HL-60 (cell line): ENCODE measurements at regions not wholly inside any gene's neighbourhood (a gene's known extent, or its start where the extent isn't known, plus 50 kb on each side); places are given as distances from the start of the nearest gene placed in this dataset.

Experiments
- DNase-seq, 2 experiments: peaks; one replicate each; pipeline ENCODE4 v3.0.0-alpha.2; 2010 to 2020; ENCODE audit warnings: low read depth in 1 of 2, low spot score in 1 of 2
- H3K27ac ChIP-seq: fragments of 250-450 bp; sonication (Bioruptor Pico); replicated peaks from 2 replicates; pipeline ENCODE4 v1.5.1; 2020; ENCODE audit warnings: mild to moderate bottlenecking, moderate library complexity
- H3K27me3 ChIP-seq: fragments of 250-450 bp; sonication (Bioruptor Pico); 2 replicates; pipeline ENCODE4 v1.5.1; 2021; ENCODE audit warnings: mild to moderate bottlenecking, moderate library complexity; ENCODE audit not compliant: insufficient read depth, poor library complexity, severe bottlenecking
- H3K4me3 ChIP-seq: replicated peaks from 2 replicates; pipeline ENCODE4 v1.5.1; 2011; ENCODE audit warnings: mild to moderate bottlenecking, control low read depth, low read length; ENCODE audit not compliant: insufficient read depth
- CTCF ChIP-seq: IDR thresholded peaks from one replicate; pipeline ENCODE4 v1.5.1; 2011; ENCODE audit warnings: low read length, control low read depth, inconsistent platforms; ENCODE audit not compliant: insufficient read depth
- GABPA ChIP-seq: IDR thresholded peaks from 2 replicates; pipeline ENCODE4 v1.6.1; 2012; ENCODE audit warnings: low read depth
- POLR2AphosphoS5 ChIP-seq: IDR thresholded peaks from 2 replicates; pipeline ENCODE4 v1.6.1; 2012; ENCODE audit warnings: low read depth
- REST ChIP-seq: IDR thresholded peaks from 2 replicates; pipeline ENCODE4 v1.6.1; 2012; ENCODE audit warnings: low read depth; ENCODE audit not compliant: insufficient replicate concordance
- SPI1 ChIP-seq: IDR thresholded peaks from 2 replicates; pipeline ENCODE4 v1.6.1; 2012; ENCODE audit warnings: low read depth, mild to moderate bottlenecking, borderline replicate concordance

- H3K4me3 ChIP-seq, result no peak overlapping the region
- H3K27ac ChIP-seq, result no peak overlapping the region
- TF ChIP-seq GABPA (no peak), SPI1 (no peak), POLR2AphosphoS5 (no peak), REST (no peak), CTCF (no peak)
- DNase-seq, result no peak
- no peaks in the 10 kb centered on the region for H3K27me3 ChIP-seq
These were observed 288.2 kb upstream of the DIO3 start for GRCh38 chr14:101273091-101273490.

DNA sequence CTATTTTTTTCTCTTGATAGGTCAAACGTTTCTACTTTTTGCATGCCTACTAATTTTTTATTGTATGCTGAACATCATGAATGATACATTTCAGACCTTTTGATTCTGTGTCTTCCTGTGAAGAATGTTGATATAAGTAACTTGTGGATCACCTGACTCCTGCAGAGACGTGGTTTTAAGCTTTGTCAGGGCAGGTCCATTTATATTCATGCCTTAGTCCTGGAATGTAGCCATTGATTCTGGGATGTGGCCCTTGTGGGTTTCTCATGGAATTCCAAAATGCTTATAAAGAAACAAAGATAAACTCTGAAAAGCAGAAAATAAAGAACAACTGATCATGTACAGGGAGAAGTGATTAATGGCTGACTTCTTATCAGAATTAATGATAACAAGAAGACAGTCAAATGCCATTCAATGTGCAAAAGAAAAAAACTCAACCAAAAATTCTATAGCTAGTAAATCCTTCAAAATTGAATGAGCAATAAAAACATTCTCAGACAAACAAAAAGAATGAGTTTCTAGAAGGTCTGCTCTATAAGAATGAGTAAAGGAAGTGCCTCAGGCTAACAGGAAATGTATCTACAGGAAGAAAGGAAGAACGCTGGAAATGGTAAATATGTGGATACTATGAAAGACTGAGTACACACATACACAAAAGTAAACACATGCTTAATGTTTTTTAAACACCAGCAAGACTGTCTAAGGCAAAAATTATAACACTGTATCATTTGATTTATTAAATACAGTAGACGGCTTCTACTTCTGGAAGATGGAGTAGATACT, 284.8 kb upstream of the DIO3 start:
- Histone ChIP-seq H3K27me3 (no peaks in the 10 kb centered on the region), H3K27ac (no peak overlapping the region), H3K4me3 (no peak overlapping the region)
- no peak for DNase-seq
- TF ChIP-seq GABPA (no peak), POLR2AphosphoS5 (no peak), REST (no peak), CTCF (no peak), SPI1 (no peak)

DNA sequence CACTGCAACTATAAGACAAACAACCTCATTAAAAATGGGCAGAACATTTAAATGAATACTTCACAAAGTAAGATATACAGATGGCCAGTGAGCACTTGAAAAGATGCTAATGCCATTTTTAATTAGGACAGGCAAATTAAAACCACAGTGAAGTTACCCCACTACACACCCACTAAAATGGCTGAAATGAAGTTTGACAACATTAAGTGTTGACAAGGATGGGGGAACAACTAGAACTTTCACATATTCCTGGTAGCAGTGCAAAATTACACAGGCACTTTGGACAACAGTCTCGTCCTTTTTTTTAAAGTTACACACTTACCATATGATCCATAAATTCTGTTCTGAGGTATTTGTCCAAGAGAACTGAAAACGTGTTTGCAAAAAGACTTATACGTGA, 278.9 kb upstream of the DIO3 start:
- TF ChIP-seq REST (no peak), GABPA (no peak), CTCF (no peak), SPI1 (no peak), POLR2AphosphoS5 (no peak)
- Histone ChIP-seq H3K27me3 (peaks cover 2% of the 10 kb centered on the region), H3K27ac (no peak overlapping the region), H3K4me3 (no peak overlapping the region)
- no peak for DNase-seq
